Activated naive CD4-positive, alpha-beta T cell treated with anti-CD3 and anti-CD28 coated beads for 36 hours (primary cell): ENCODE measurements at regions not wholly inside any gene's neighbourhood (a gene's known extent, or its start where the extent isn't known, plus 50 kb on each side); places are given as distances from the start of the nearest gene placed in this dataset.

ENCODE experiments used
- CTCF ChIA-PET: fragments of 350-600 bp; sonication (Branson Sonifier 250); formaldehyde crosslinking; loops from one replicate; lab custom pipeline; 2021; ENCODE audit warnings: antibody characterized with exemption; lab: Charles Lee
- DNase-seq: peaks from one replicate; pipeline ENCODE4 v3.0.0-alpha.2; 2020
- H3K27ac Mint-ChIP-seq: one replicate; pipeline ENCODE4 v1.8.0; 2021; ENCODE audit warnings: mild to moderate bottlenecking, mixed read lengths
- H3K27me3 Mint-ChIP-seq: one replicate; pipeline ENCODE4 v1.8.0; 2021; ENCODE audit warnings: low read depth, mixed read lengths
- H3K36me3 Mint-ChIP-seq: one replicate; pipeline ENCODE4 v1.8.0; 2021; ENCODE audit warnings: low read depth, mixed read lengths
- H3K4me1 Mint-ChIP-seq: one replicate; pipeline ENCODE4 v1.8.0; 2021; ENCODE audit warnings: low read depth, mixed read lengths
- H3K4me3 Mint-ChIP-seq: one replicate; pipeline ENCODE4 v1.8.0; 2021; ENCODE audit warnings: mild to moderate bottlenecking, moderate library complexity, mixed read lengths
- H3K9me3 Mint-ChIP-seq: one replicate; pipeline ENCODE4 v1.8.0; 2021; ENCODE audit warnings: mixed read lengths
- intact Hi-C: fragments of 100-400 bp; cut with micrococcal nuclease; formaldehyde crosslinking; loops from one replicate; pipeline ENCODE4 v1.15.1; 2023

- intact Hi-C loops = no loop called here
- Mint-ChIP-seq H3K27ac (no peak overlapping the region), H3K4me1 (no peaks in the 10 kb centered on the region), H3K27me3 (no peaks in the 10 kb centered on the region), H3K4me3 (no peak overlapping the region), H3K9me3 (no peaks in the 10 kb centered on the region), H3K36me3 (no peaks in the 10 kb centered on the region)
- CTCF ChIA-PET = no interaction called here
- no peak for DNase-seq
Measured at GRCh38 chr18:47604021-47604420, 326.4 kb downstream of the SMAD2 start.

GRCh38 chr18:47603158-47603557 lies 327.3 kb downstream of the SMAD2 start:
- intact Hi-C loops = no loop called here
- Mint-ChIP-seq H3K4me3 (no peak overlapping the region), H3K27me3 (no peaks in the 10 kb centered on the region), H3K36me3 (no peaks in the 10 kb centered on the region), H3K9me3 (no peaks in the 10 kb centered on the region), H3K27ac (no peak overlapping the region), H3K4me1 (no peaks in the 10 kb centered on the region)
- no peak for DNase-seq
- CTCF ChIA-PET = no interaction called here

- Mint-ChIP-seq H3K4me3 (no peak overlapping the region), H3K9me3 (no peaks in the 10 kb centered on the region), H3K4me1 (no peaks in the 10 kb centered on the region), H3K27ac (no peak overlapping the region), H3K27me3 (no peaks in the 10 kb centered on the region), H3K36me3 (no peaks in the 10 kb centered on the region)
- no peak for DNase-seq
- CTCF ChIA-PET = no interaction called here
- intact Hi-C loops = no loop called here
Measured at GRCh38 chr18:47602273-47602897, 328.1 kb downstream of the SMAD2 start.

GRCh38 chr18:47601581-47602272 lies 328.7 kb downstream of the SMAD2 start:
- Mint-ChIP-seq H3K27ac (no peak overlapping the region), H3K36me3 (no peaks in the 10 kb centered on the region), H3K4me1 (no peaks in the 10 kb centered on the region), H3K4me3 (no peak overlapping the region), H3K27me3 (no peaks in the 10 kb centered on the region), H3K9me3 (no peaks in the 10 kb centered on the region)
- DNase-seq = no peak
- intact Hi-C loops = no loop called here
- CTCF ChIA-PET = no interaction called here

GRCh38 chr18:47595831-47596501 lies 334.5 kb downstream of the SMAD2 start:
- CTCF ChIA-PET = interaction anchor here (0.9 to 1.7 kb wide), 2 partner anchors 153 to 155 kb away, joined by 3 to 6 read pairs; no protein-coding TSS in a partner anchor
- DNase-seq = peak; percentile 18
- peaks cover 3% of the 10 kb centered on the region for H3K9me3 Mint-ChIP-seq
- intact Hi-C loops = loop anchor here (1.0 to 2.0 kb wide), 2 partner anchors 153 to 381 kb away; no protein-coding TSS in a partner anchor
- H3K4me3 Mint-ChIP-seq = no peak overlapping the region
- no peak overlapping the region for H3K27ac Mint-ChIP-seq
- H3K4me1 Mint-ChIP-seq = no peaks in the 10 kb centered on the region
- H3K36me3 Mint-ChIP-seq = no peaks in the 10 kb centered on the region
- H3K27me3 Mint-ChIP-seq = peaks cover 21% of the 10 kb centered on the region

GRCh38 chr18:47594621-47595086 lies 335.8 kb downstream of the SMAD2 start:
- CTCF ChIA-PET = no interaction called here
- Mint-ChIP-seq H3K9me3 (peaks cover 3% of the 10 kb centered on the region), H3K4me3 (no peak overlapping the region), H3K36me3 (no peaks in the 10 kb centered on the region), H3K27me3 (peaks cover 21% of the 10 kb centered on the region), H3K27ac (no peak overlapping the region), H3K4me1 (no peaks in the 10 kb centered on the region)
- no peak for DNase-seq
- intact Hi-C loops = no loop called here

- H3K4me1 Mint-ChIP-seq = no peaks in the 10 kb centered on the region
- no peaks in the 10 kb centered on the region for H3K36me3 Mint-ChIP-seq
- intact Hi-C loops = no loop called here
- H3K27ac Mint-ChIP-seq = no peak overlapping the region
- peaks cover 21% of the 10 kb centered on the region for H3K27me3 Mint-ChIP-seq
- H3K4me3 Mint-ChIP-seq = no peak overlapping the region
- CTCF ChIA-PET = no interaction called here
- H3K9me3 Mint-ChIP-seq = peaks cover 3% of the 10 kb centered on the region
- DNase-seq = no peak
Measured at GRCh38 chr18:47593744-47594472, 336.6 kb downstream of the SMAD2 start.

- no peak for DNase-seq
- intact Hi-C loops = no loop called here
- Mint-ChIP-seq H3K27ac (no peak overlapping the region), H3K4me1 (no peaks in the 10 kb centered on the region), H3K36me3 (no peaks in the 10 kb centered on the region), H3K9me3 (peaks cover 3% of the 10 kb centered on the region), H3K27me3 (peaks cover 21% of the 10 kb centered on the region), H3K4me3 (no peak overlapping the region)
- CTCF ChIA-PET = no interaction called here
Measured at GRCh38 chr18:47591429-47591828, 339.0 kb downstream of the SMAD2 start.

- peaks cover 10% of the 10 kb centered on the region for H3K27me3 Mint-ChIP-seq
- H3K36me3 Mint-ChIP-seq = no peaks in the 10 kb centered on the region
- CTCF ChIA-PET = no interaction called here
- no peak overlapping the region for H3K4me3 Mint-ChIP-seq
- H3K27ac Mint-ChIP-seq = no peak overlapping the region
- no peaks in the 10 kb centered on the region for H3K4me1 Mint-ChIP-seq
- no peak for DNase-seq
- no peaks in the 10 kb centered on the region for H3K9me3 Mint-ChIP-seq
- intact Hi-C loops = no loop called here
Measured at GRCh38 chr18:47587587-47587986, 336.1 kb upstream of the SKOR2 start.

- Mint-ChIP-seq H3K9me3 (no peaks in the 10 kb centered on the region), H3K36me3 (no peaks in the 10 kb centered on the region), H3K4me3 (no peak overlapping the region), H3K27me3 (peaks cover 6% of the 10 kb centered on the region), H3K4me1 (no peaks in the 10 kb centered on the region), H3K27ac (no peak overlapping the region)
- CTCF ChIA-PET = interaction anchor here (1.0 kb wide), 1 partner anchor 162 kb away, joined by 3 read pairs; no protein-coding TSS in a partner anchor
- DNase-seq = no peak
- intact Hi-C loops = no loop called here
Measured at GRCh38 chr18:47586418-47587070, 335.1 kb upstream of the SKOR2 start.

- Mint-ChIP-seq H3K27ac (no peak overlapping the region), H3K4me1 (no peaks in the 10 kb centered on the region), H3K36me3 (no peaks in the 10 kb centered on the region), H3K9me3 (no peaks in the 10 kb centered on the region), H3K4me3 (no peak overlapping the region), H3K27me3 (peaks cover 6% of the 10 kb centered on the region)
- intact Hi-C loops = no loop called here
- CTCF ChIA-PET = no interaction called here
- no peak for DNase-seq
Measured at GRCh38 chr18:47585914-47586313, 334.5 kb upstream of the SKOR2 start.

- no peak for DNase-seq
- Mint-ChIP-seq H3K4me1 (no peaks in the 10 kb centered on the region), H3K27me3 (peaks cover 6% of the 10 kb centered on the region)
Measured at GRCh38 chr18:47585136-47585535, 333.7 kb upstream of the SKOR2 start.

More at GRCh38 chr18:47585136-47585535, 333.7 kb upstream of the SKOR2 start:
- CTCF ChIA-PET = no interaction called here
- Mint-ChIP-seq H3K36me3 (no peaks in the 10 kb centered on the region), H3K4me3 (no peak overlapping the region), H3K27ac (no peak overlapping the region), H3K9me3 (no peaks in the 10 kb centered on the region)
- intact Hi-C loops = no loop called here
